HepG2 (cell line): ENCODE measurements at regions not wholly inside any gene's neighbourhood (a gene's known extent, or its start where the extent isn't known, plus 50 kb on each side); places are given as distances from the start of the nearest gene placed in this dataset.

Experiments used
- ATAC-seq: fragments of 200-7000 bp; cut with Tn5 transposase; 3 replicates; pipeline ENCODE4 v1.9.1; 2020; ENCODE audit warnings: mild to moderate bottlenecking, moderate library complexity
- BruUV-seq: library from RNA; stranded (reverse); fragments of 400-500 nt; replicated peaks from 2 replicates; lab custom pipeline; 2021; lab: Mats Ljungman, UMichigan
- CTCF ChIA-PET: fragments of 300-600 bp; formaldehyde crosslinking; extraction: SDS; loops from one replicate; lab custom pipeline; 2021; ENCODE audit warnings: low total read pairs, inconsistent platforms, low intra/inter-chr PET ratio; lab: Yijun Ruan, JAX
- POLR2A ChIA-PET: fragments of 350-600 bp; sonication (Branson Sonifier 250); formaldehyde crosslinking; loops from one replicate; lab custom pipeline; 2020; ENCODE audit warnings: antibody characterized with exemption, inconsistent platforms; lab: Yijun Ruan, JAX
- DNase-seq: peaks from one replicate; pipeline ENCODE4 v3.0.0-alpha.2; 2015; ENCODE audit warnings: low spot score
- FAIRE-seq: peaks from 3 replicates; lab custom pipeline; 2011; peaks lifted over from hg19 to GRCh38; lab: Jason Lieb, UNC
- H2AFZ ChIP-seq: one replicate; pipeline ENCODE4 v1.6.1; 2011; ENCODE audit warnings: low read length, inconsistent platforms
- H3K27ac ChIP-seq: fragments of 300-600 bp; 3 replicates; pipeline ENCODE4 v1.8.0; 2011; ENCODE audit warnings: mixed run types, mild to moderate bottlenecking, mixed read lengths, low read length, inconsistent platforms; ENCODE audit not compliant: insufficient read depth; ENCODE audit errors: extremely low read length
- H3K27me3 ChIP-seq, 2 experiments: fragments of 200-600 bp in 1 of 2; 2 replicates in 1 of 2; 3 replicates in 1 of 2; pipeline versions ENCODE4 v1.6.0 to v1.8.0; 2011; ENCODE audit warnings: low read length in 2 of 2, mild to moderate bottlenecking in 2 of 2, moderate library complexity in 2 of 2, inconsistent platforms in 1 of 2; ENCODE audit not compliant: insufficient read depth in 2 of 2, control insufficient read depth in 1 of 2
- H3K36me3 ChIP-seq, 2 experiments: fragments of 200-600 bp in 1 of 2; replicated peaks in 1 of 2; 2 replicates in 1 of 2; 3 replicates in 1 of 2; pipeline versions ENCODE4 v1.5.1 to v1.8.0; 2011; ENCODE audit warnings: low read length in 2 of 2, inconsistent platforms in 1 of 2; ENCODE audit not compliant: insufficient read depth in 2 of 2, control insufficient read depth in 1 of 2
- H3K4me1 ChIP-seq: 2 replicates; pipeline ENCODE4 v1.5.1; 2012; ENCODE audit warnings: low read length, inconsistent platforms; ENCODE audit not compliant: insufficient read depth
- H3K4me2 ChIP-seq: 2 replicates; pipeline ENCODE4 v1.6.0; 2011; ENCODE audit warnings: low read depth, low read length, inconsistent platforms
- H3K4me3 ChIP-seq, 3 experiments: fragments of 200-600 bp in 1 of 3; sonication (generic), shearing (Covaris generic) in 1 of 3; replicated peaks in 1 of 3; 2 replicates each; pipeline ENCODE4 v1.5.1; 2011 to 2016; ENCODE audit warnings: low read length in 3 of 3, inconsistent platforms in 2 of 3, low read depth in 2 of 3, mild to moderate bottlenecking in 2 of 3, control low read depth in 1 of 3, mixed read lengths in 1 of 3; ENCODE audit not compliant: insufficient read depth in 1 of 3
- H3K79me2 ChIP-seq: one replicate; pipeline ENCODE4 v1.6.1; 2011; ENCODE audit warnings: low read length, inconsistent platforms; ENCODE audit not compliant: insufficient read depth
- H3K9ac ChIP-seq: 2 replicates; pipeline ENCODE4 v1.6.0; 2011; ENCODE audit warnings: mild to moderate bottlenecking, low read depth, low read length, inconsistent platforms; ENCODE audit not compliant: insufficient read depth
- H3K9me3 ChIP-seq: 2 replicates; pipeline ENCODE4 v1.5.1; 2012; ENCODE audit warnings: mild to moderate bottlenecking, low read length
- H4K20me1 ChIP-seq: 2 replicates; pipeline ENCODE4 v1.6.0; 2011; ENCODE audit warnings: inconsistent platforms, mild to moderate bottlenecking, low read length, moderate library complexity; ENCODE audit not compliant: insufficient read depth
- ATF7 ChIP-seq, 2 experiments: fragments of 450-650 bp in 1 of 2; sonication (generic) in 1 of 2; formaldehyde crosslinking in 1 of 2; IDR thresholded peaks; 2 replicates each; pipeline versions ENCODE4 v1.4.0 to v1.6.1; 2016 to 2020; ENCODE audit warnings: antibody characterized with exemption in 1 of 2, mild to moderate bottlenecking in 1 of 2, missing genetic modification reagents in 1 of 2
- CCDC6 ChIP-seq: sonication (generic); formaldehyde crosslinking; IDR thresholded peaks from 2 replicates; pipeline ENCODE4 v1.8.1; 2022; ENCODE audit warnings: mild to moderate bottlenecking, missing genetic modification reagents, moderate library complexity
- CREB1 ChIP-seq, 2 experiments: fragments of 450-650 bp in 1 of 2; IDR thresholded peaks; 2 replicates each; pipeline ENCODE4 v1.6.1; 2016 to 2017; ENCODE audit warnings: control low read depth in 1 of 2, mild to moderate bottlenecking in 1 of 2, missing compliant biosample characterization in 1 of 2, missing genetic modification characterization in 1 of 2
- HDAC1 ChIP-seq: sonication (generic); formaldehyde crosslinking; IDR thresholded peaks from 2 replicates; pipeline ENCODE4 v1.5.1; 2020; ENCODE audit warnings: mild to moderate bottlenecking, missing genetic modification reagents
- HMGA1 ChIP-seq: sonication (generic); formaldehyde crosslinking; conservative IDR thresholded peaks from 2 replicates; pipeline ENCODE4 v1.4.0; 2020; ENCODE audit warnings: missing genetic modification reagents
- KAT7 ChIP-seq: IDR thresholded peaks from 2 replicates; pipeline ENCODE4 v1.6.1; 2018; ENCODE audit warnings: borderline replicate concordance, missing compliant biosample characterization
- MYNN ChIP-seq: sonication (generic); formaldehyde crosslinking; IDR thresholded peaks from 2 replicates; pipeline ENCODE4 v1.4.0; 2020; ENCODE audit warnings: mild to moderate bottlenecking, low read depth, missing genetic modification reagents
- NFYB ChIP-seq: sonication (generic); formaldehyde crosslinking; IDR thresholded peaks from 2 replicates; pipeline ENCODE4 v1.4.0; 2020; ENCODE audit warnings: missing genetic modification reagents
- RORA ChIP-seq: sonication (generic); formaldehyde crosslinking; IDR thresholded peaks from 2 replicates; pipeline ENCODE4 v1.5.0; 2020; ENCODE audit warnings: mild to moderate bottlenecking, missing genetic modification reagents, moderate library complexity
- ZEB1 ChIP-seq: IDR thresholded peaks from 2 replicates; pipeline ENCODE4 v1.6.1; 2012; ENCODE audit warnings: mild to moderate bottlenecking, low read depth, inconsistent platforms; ENCODE audit not compliant: insufficient replicate concordance
- ZNF18 ChIP-seq: sonication (generic); formaldehyde crosslinking; IDR thresholded peaks from 2 replicates; pipeline ENCODE4 v1.8.0; 2022; ENCODE audit warnings: mild to moderate bottlenecking, missing genetic modification reagents; ENCODE audit not compliant: insufficient replicate concordance
- ZNF761 ChIP-seq: sonication (generic); formaldehyde crosslinking; conservative IDR thresholded peaks from 2 replicates; pipeline ENCODE4 v1.4.0; 2020; ENCODE audit warnings: mild to moderate bottlenecking, missing genetic modification reagents
- ZNF776 ChIP-seq: sonication (generic); formaldehyde crosslinking; IDR thresholded peaks from 2 replicates; pipeline ENCODE4 v1.4.0; 2020; ENCODE audit warnings: mild to moderate bottlenecking, missing genetic modification reagents
- ZNF790 ChIP-seq: sonication (generic); formaldehyde crosslinking; IDR thresholded peaks from 2 replicates; pipeline ENCODE4 v1.8.0; 2022; ENCODE audit warnings: missing genetic modification reagents, mild to moderate bottlenecking, borderline replicate concordance
- ZNF792 ChIP-seq: IDR thresholded peaks from 2 replicates; pipeline ENCODE4 v1.6.1; 2016
- WGBS: methylation state at CpG from one replicate; pipeline ENCODE4 v1.1.6; 2017; ENCODE audit warnings: low lambda C conversion rate; 5-methylcytosine and 5-hydroxymethylcytosine counted together
- in situ Hi-C: cut with HindIII; loops from 2 replicates; pipeline ENCODE4 v1.10.0; 2017; ENCODE audit warnings: low pct_unique_long_range_greater_than_20kb; ENCODE audit not compliant: extremely low pct_ligation_motif_present
- intact Hi-C: fragments of 100-400 bp; cut with micrococcal nuclease; formaldehyde crosslinking; loops from one replicate; pipeline ENCODE4 v1.10.0; 2022; ENCODE audit not compliant: unreplicated experiment
- TF ChIP-seq, protein P1 (sequence below): sonication (generic); formaldehyde crosslinking; IDR thresholded peaks from 2 replicates; pipeline ENCODE4; 2020; ENCODE audit warnings: missing genetic modification reagents, mild to moderate bottlenecking, borderline replicate concordance

- BruUV-seq, result TSS peak; percentile 43
- no peak overlapping the region for H2AFZ ChIP-seq
- peak; percentile 50 for DNase-seq
These were observed 66.2 kb upstream of the PTGR2 start for GRCh38 chr14:73785336-73785833.

More at GRCh38 chr14:73785336-73785833, 66.2 kb upstream of the PTGR2 start:
- ATAC-seq (peak; percentile 5; the same call in 2 of the 3 replicates), FAIRE-seq (no peak)
- POLR2A ChIA-PET, result interaction anchor here (0.7 to 6.1 kb wide), 23 partner anchors 9 to 211 kb away, joined by 3 to 115 read pairs (median 6); partner anchors contain the start of genes FAM161B, PTGR2 and ZNF410
- Histone ChIP-seq H3K9me3 (no peaks in the 10 kb centered on the region), H3K79me2 (peaks cover 69% of the 10 kb centered on the region), H3K27ac (peak overlapping the region; percentile 86), H3K9ac (peak overlapping the region; percentile 96), H3K4me1 (peaks cover 64% of the 10 kb centered on the region), H3K4me2 (peak overlapping the region; percentile 94), H3K4me3 (peak overlapping the region; percentile 76 to 80 (median 79)), H3K36me3 (no peaks in the 10 kb centered on the region), H3K27me3 (no peaks in the 10 kb centered on the region; a peak in 1 of 5 replicates), H4K20me1 (no peaks in the 10 kb centered on the region)
- intact Hi-C loops, result no loop called here
- TF ChIP-seq HMGA1 (CRISPR knock-in tag), result no peak
- TF ChIP-seq NFYB, result no peak
- no peak for TF ChIP-seq ZEB1
- TF ChIP-seq HDAC1 (CRISPR knock-in tag), result no peak
- peak; percentile 89 for TF ChIP-seq CREB1 (IDR thresholded peaks at IDR 0.05)
- TF ChIP-seq CREB1 (CRISPR knock-in tag; IDR thresholded peaks at IDR 0.05), result no peak
- TF ChIP-seq ZNF790 (CRISPR knock-in tag), result peak; percentile 86; the same call in 1 of the 2 replicates
- 0 out of 2 replicates have a peak, but pooled peaks have one; percentile 5 for TF ChIP-seq ZNF776
- TF ChIP-seq KAT7 (CRISPR knock-in tag), result no peak
- no peak for TF ChIP-seq ZNF792 (CRISPR knock-in tag)
- TF ChIP-seq RORA, result 0 out of 2 replicates have a peak, but pooled peaks have one; percentile 26
- 0 out of 2 replicates have a peak, but pooled peaks have one; percentile 11 for TF ChIP-seq ZNF761 (CRISPR knock-in tag)
- TF ChIP-seq ZNF18 (CRISPR knock-in tag), result no peak
- peak; percentile 53; the same call in 1 of the 2 replicates for TF ChIP-seq CCDC6 (CRISPR knock-in tag)
- TF ChIP-seq ATF7 (IDR thresholded peaks at IDR 0.05), result peak; percentile 94
- no peak; the same call in 1 of the 2 replicates for TF ChIP-seq ATF7 (CRISPR knock-in tag; IDR thresholded peaks at IDR 0.05)
- TF ChIP-seq, protein P1, sequence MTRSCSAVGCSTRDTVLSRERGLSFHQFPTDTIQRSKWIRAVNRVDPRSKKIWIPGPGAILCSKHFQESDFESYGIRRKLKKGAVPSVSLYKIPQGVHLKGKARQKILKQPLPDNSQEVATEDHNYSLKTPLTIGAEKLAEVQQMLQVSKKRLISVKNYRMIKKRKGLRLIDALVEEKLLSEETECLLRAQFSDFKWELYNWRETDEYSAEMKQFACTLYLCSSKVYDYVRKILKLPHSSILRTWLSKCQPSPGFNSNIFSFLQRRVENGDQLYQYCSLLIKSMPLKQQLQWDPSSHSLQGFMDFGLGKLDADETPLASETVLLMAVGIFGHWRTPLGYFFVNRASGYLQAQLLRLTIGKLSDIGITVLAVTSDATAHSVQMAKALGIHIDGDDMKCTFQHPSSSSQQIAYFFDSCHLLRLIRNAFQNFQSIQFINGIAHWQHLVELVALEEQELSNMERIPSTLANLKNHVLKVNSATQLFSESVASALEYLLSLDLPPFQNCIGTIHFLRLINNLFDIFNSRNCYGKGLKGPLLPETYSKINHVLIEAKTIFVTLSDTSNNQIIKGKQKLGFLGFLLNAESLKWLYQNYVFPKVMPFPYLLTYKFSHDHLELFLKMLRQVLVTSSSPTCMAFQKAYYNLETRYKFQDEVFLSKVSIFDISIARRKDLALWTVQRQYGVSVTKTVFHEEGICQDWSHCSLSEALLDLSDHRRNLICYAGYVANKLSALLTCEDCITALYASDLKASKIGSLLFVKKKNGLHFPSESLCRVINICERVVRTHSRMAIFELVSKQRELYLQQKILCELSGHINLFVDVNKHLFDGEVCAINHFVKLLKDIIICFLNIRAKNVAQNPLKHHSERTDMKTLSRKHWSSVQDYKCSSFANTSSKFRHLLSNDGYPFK (CRISPR knock-in tag), result peak; percentile 28; the same call in 1 of the 2 replicates
- TF ChIP-seq MYNN, result no peak
- CTCF ChIA-PET, result no interaction called here
- in situ Hi-C loops, result no loop called here
- WGBS, result 3% methylated on average over 8 of the region's 8 CpGs
